Endothelial cell of umbilical vein (primary cell): ENCODE measurements at regions not wholly inside any gene's neighbourhood (a gene's known extent, or its start where the extent isn't known, plus 50 kb on each side); places are given as distances from the start of the nearest gene placed in this dataset.

ENCODE experiments used
- BruUV-seq: library from RNA; stranded (reverse); fragments of 400-500 nt; replicated peaks from 2 replicates; lab custom pipeline; 2021; lab: Mats Ljungman, UMichigan
- CTCF ChIA-PET: fragments of 300-600, 350-600 bp; sonication (Branson Sonifier 250); formaldehyde crosslinking; loops from one replicate; lab custom pipeline; 2021; ENCODE audit warnings: antibody characterized with exemption, inconsistent platforms; lab: Charles Lee
- POLR2A ChIA-PET: fragments of 300-600, 350-600 bp; sonication (Branson Sonifier 250); formaldehyde crosslinking; loops from one replicate; lab custom pipeline; 2021; ENCODE audit warnings: antibody characterized with exemption, inconsistent platforms; lab: Charles Lee
- DNase-seq: peaks from one replicate; pipeline ENCODE4 v3.0.0-alpha.2; 2011; ENCODE audit warnings: low read depth, low spot score
- FAIRE-seq: peaks from 2 replicates; lab custom pipeline; 2011; peaks lifted over from hg19 to GRCh38; lab: Jason Lieb, UNC
- H2AFZ ChIP-seq: 2 replicates; pipeline ENCODE4 v1.6.0; 2012; ENCODE audit warnings: low read depth, low read length, control low read depth, inconsistent platforms
- H3K27ac ChIP-seq: 2 replicates; pipeline ENCODE4 v1.5.1; 2011; ENCODE audit warnings: low read depth, mild to moderate bottlenecking, control low read depth, low read length, moderate library complexity; ENCODE audit not compliant: insufficient read depth
- H3K27me3 ChIP-seq, 2 experiments: 2 replicates each; pipeline versions ENCODE4 v1.6.0 to v1.6.1; 2011; ENCODE audit warnings: low read length in 2 of 2, mixed read lengths in 1 of 2; ENCODE audit not compliant: control insufficient read depth in 2 of 2, insufficient read depth in 2 of 2
- H3K36me3 ChIP-seq, 2 experiments: 2 replicates in 1 of 2; 3 replicates in 1 of 2; pipeline ENCODE4 v1.5.1; 2011; ENCODE audit warnings: low read length in 2 of 2, mild to moderate bottlenecking in 1 of 2, moderate library complexity in 1 of 2; ENCODE audit not compliant: control insufficient read depth in 2 of 2, insufficient read depth in 2 of 2; ENCODE audit errors: extremely low read depth in 1 of 2
- H3K4me1 ChIP-seq: 3 replicates; pipeline ENCODE4 v1.5.1; 2011; ENCODE audit warnings: mild to moderate bottlenecking, low read length; ENCODE audit not compliant: control insufficient read depth, insufficient read depth; ENCODE audit errors: extremely low read depth
- H3K4me2 ChIP-seq: 2 replicates; pipeline ENCODE4 v1.6.1; 2011; ENCODE audit warnings: low read length, control low read depth, mixed read lengths; ENCODE audit not compliant: insufficient read depth
- H3K4me3 ChIP-seq, 3 experiments: fragments of 200-600 bp in 1 of 3; sonication (generic), shearing (Covaris generic) in 1 of 3; replicated peaks in 1 of 3; 2 replicates each; pipeline ENCODE4 v1.5.1; 2011 to 2016; ENCODE audit warnings: control low read depth in 3 of 3, low read length in 3 of 3, mild to moderate bottlenecking in 2 of 3, inconsistent platforms in 1 of 3, low read depth in 1 of 3, moderate library complexity in 1 of 3; ENCODE audit not compliant: insufficient read depth in 1 of 3
- H3K79me2 ChIP-seq: 2 replicates; pipeline ENCODE4 v1.6.0; 2012; ENCODE audit warnings: low read length, inconsistent platforms; ENCODE audit not compliant: control insufficient read depth, insufficient read depth
- H3K9ac ChIP-seq: replicated peaks from 2 replicates; pipeline ENCODE3; 2011; ENCODE audit warnings: low read length, control low read depth; ENCODE audit not compliant: insufficient read depth; ENCODE audit errors: extremely low read depth
- H3K9me1 ChIP-seq: replicated peaks from 3 replicates; pipeline ENCODE4 v1.6.0; 2011; ENCODE audit warnings: mild to moderate bottlenecking, low read length; ENCODE audit not compliant: control insufficient read depth, insufficient read depth; ENCODE audit errors: extremely low read depth
- H3K9me3 ChIP-seq: replicated peaks from 2 replicates; pipeline ENCODE4 v1.5.1; 2012; ENCODE audit warnings: low read length, inconsistent platforms; ENCODE audit not compliant: control insufficient read depth, insufficient read depth
- H4K20me1 ChIP-seq: replicated peaks from 2 replicates; pipeline ENCODE3; 2011; ENCODE audit warnings: mild to moderate bottlenecking, low read length; ENCODE audit not compliant: control insufficient read depth, insufficient read depth; ENCODE audit errors: extremely low read depth
- EZH2 ChIP-seq: IDR thresholded peaks from 2 replicates; pipeline ENCODE4 v1.6.1; 2012; ENCODE audit warnings: borderline replicate concordance, low read depth, mild to moderate bottlenecking, moderate library complexity, low read length, inconsistent platforms; ENCODE audit not compliant: severe bottlenecking
- FOS ChIP-seq: IDR thresholded peaks from 2 replicates; pipeline ENCODE4 v1.6.1; 2011; ENCODE audit warnings: mild to moderate bottlenecking, low read length, moderate library complexity, borderline replicate concordance; ENCODE audit not compliant: insufficient read depth
- GATA2 ChIP-seq: IDR thresholded peaks from 2 replicates; pipeline ENCODE4 v1.7.0; 2011; ENCODE audit warnings: low read depth, mild to moderate bottlenecking, moderate library complexity, mixed read lengths, low read length; ENCODE audit not compliant: insufficient read length, insufficient read depth
- JUN ChIP-seq: IDR thresholded peaks from 2 replicates; pipeline ENCODE4 v1.6.1; 2011; ENCODE audit warnings: borderline replicate concordance, low read depth; ENCODE audit not compliant: insufficient read length, insufficient read depth
- MYC ChIP-seq: IDR thresholded peaks from one replicate; pipeline ENCODE4 v1.6.1; 2011; ENCODE audit warnings: mild to moderate bottlenecking, low read depth, low read length
- POLR2A ChIP-seq: IDR thresholded peaks from 2 replicates; pipeline ENCODE4 v1.6.1; 2012; ENCODE audit warnings: low read depth, mild to moderate bottlenecking, control low read depth, low read length
- POLR2AphosphoS5 ChIP-seq: IDR thresholded peaks from 2 replicates; pipeline ENCODE4 v1.6.1; 2012; ENCODE audit warnings: low read depth, mild to moderate bottlenecking, control low read depth, low read length, moderate library complexity; ENCODE audit not compliant: insufficient read depth
- dilution Hi-C: fragments of 300-500 bp; cut with MboI; formaldehyde crosslinking; loops from one replicate; pipeline ENCODE4 v1.15.0; 2019; ENCODE audit warnings: low sequenced_read_pairs; ENCODE audit not compliant: extremely low pct_ligation_motif_present
- intact Hi-C: fragments of 100-400 bp; cut with micrococcal nuclease; formaldehyde crosslinking; loops from one replicate; pipeline ENCODE4 v1.10.0; 2022
- TF ChIP-seq, protein P1 (sequence below), 2 donors: IDR thresholded peaks; 1 replicate in 1 of 2; 2 replicates in 1 of 2; pipeline ENCODE4 v1.5.1; 2011; ENCODE audit warnings: low read length in 2 of 2, mild to moderate bottlenecking in 2 of 2, moderate library complexity in 2 of 2, control low read depth in 1 of 2, inconsistent platforms in 1 of 2, low read depth in 1 of 2; ENCODE audit not compliant: insufficient read depth in 1 of 2; ENCODE audit errors: extremely low read depth in 1 of 2
- TF ChIP-seq, protein P2 (sequence below): IDR thresholded peaks from 2 replicates; pipeline ENCODE4 v1.6.1; 2011; ENCODE audit not compliant: insufficient read depth, insufficient read length

DNA sequence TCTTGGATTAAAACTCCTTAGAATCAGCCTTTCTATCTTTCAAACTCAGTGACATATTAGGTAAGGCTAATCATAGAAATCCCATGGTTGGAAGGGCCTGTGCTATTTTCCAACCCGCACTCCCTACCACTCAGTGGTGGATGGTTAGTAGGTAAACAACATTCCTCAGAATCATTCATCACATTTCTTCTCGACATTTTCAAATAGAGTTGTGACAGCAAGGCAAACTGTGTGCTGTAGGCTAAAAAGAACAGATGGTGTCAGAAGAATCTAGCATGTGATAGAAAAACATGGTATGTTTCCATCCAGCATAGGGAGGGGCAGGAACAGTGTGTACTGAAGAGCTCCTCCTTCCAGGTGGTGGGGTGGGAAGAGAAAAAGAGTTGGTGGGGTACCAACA, 227.3 kb upstream of the NMUR2 start:
- no peaks in the 10 kb centered on the region for H4K20me1 ChIP-seq
- dilution Hi-C loops, result no loop called here
- CTCF ChIA-PET, result no interaction called here

More for the DNA sequence above, 227.3 kb upstream of the NMUR2 start:
- TF ChIP-seq POLR2A, result no peak
- TF ChIP-seq MYC, result no peak
- TF ChIP-seq POLR2AphosphoS5, result no peak
- TF ChIP-seq, protein P1, sequence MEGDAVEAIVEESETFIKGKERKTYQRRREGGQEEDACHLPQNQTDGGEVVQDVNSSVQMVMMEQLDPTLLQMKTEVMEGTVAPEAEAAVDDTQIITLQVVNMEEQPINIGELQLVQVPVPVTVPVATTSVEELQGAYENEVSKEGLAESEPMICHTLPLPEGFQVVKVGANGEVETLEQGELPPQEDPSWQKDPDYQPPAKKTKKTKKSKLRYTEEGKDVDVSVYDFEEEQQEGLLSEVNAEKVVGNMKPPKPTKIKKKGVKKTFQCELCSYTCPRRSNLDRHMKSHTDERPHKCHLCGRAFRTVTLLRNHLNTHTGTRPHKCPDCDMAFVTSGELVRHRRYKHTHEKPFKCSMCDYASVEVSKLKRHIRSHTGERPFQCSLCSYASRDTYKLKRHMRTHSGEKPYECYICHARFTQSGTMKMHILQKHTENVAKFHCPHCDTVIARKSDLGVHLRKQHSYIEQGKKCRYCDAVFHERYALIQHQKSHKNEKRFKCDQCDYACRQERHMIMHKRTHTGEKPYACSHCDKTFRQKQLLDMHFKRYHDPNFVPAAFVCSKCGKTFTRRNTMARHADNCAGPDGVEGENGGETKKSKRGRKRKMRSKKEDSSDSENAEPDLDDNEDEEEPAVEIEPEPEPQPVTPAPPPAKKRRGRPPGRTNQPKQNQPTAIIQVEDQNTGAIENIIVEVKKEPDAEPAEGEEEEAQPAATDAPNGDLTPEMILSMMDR (IDR thresholded peaks at IDR 0.05; ENCODE audit: extremely low read depth in 1 of 2, insufficient read depth in 1 of 2, low read depth in 1 of 2, low read length in 2 of 2), result no peak
- TF ChIP-seq EZH2, result no peak
- no peak for TF ChIP-seq JUN
- no peak for TF ChIP-seq GATA2
- TF ChIP-seq, protein P2, sequence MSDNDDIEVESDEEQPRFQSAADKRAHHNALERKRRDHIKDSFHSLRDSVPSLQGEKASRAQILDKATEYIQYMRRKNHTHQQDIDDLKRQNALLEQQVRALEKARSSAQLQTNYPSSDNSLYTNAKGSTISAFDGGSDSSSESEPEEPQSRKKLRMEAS, result no peak
- TF ChIP-seq FOS, result no peak
- no peaks in the 10 kb centered on the region for H3K4me1 ChIP-seq
- intact Hi-C loops, result no loop called here
- no peak overlapping the region for H3K4me2 ChIP-seq
- H3K9me1 ChIP-seq, result no peaks in the 10 kb centered on the region
- FAIRE-seq (no peak), DNase-seq (no peak)
- H3K36me3 ChIP-seq, result no peaks in the 10 kb centered on the region
- no peak overlapping the region for H2AFZ ChIP-seq
- H3K4me3 ChIP-seq, result no peak overlapping the region
- no TSS peak for BruUV-seq
- H3K27ac ChIP-seq, result no peak overlapping the region
- H3K27me3 ChIP-seq, result no peaks in the 10 kb centered on the region
- H3K9me3 ChIP-seq, result no peaks in the 10 kb centered on the region
- H3K9ac ChIP-seq, result no peak overlapping the region
- POLR2A ChIA-PET, result no interaction called here
- no peaks in the 10 kb centered on the region for H3K79me2 ChIP-seq
